ENCODE measurements at regions not wholly inside any gene's neighbourhood (a gene's known extent, or its start where the extent isn't known, plus 50 kb on each side); places are given as distances from the start of the nearest gene placed in this dataset.

DNA sequence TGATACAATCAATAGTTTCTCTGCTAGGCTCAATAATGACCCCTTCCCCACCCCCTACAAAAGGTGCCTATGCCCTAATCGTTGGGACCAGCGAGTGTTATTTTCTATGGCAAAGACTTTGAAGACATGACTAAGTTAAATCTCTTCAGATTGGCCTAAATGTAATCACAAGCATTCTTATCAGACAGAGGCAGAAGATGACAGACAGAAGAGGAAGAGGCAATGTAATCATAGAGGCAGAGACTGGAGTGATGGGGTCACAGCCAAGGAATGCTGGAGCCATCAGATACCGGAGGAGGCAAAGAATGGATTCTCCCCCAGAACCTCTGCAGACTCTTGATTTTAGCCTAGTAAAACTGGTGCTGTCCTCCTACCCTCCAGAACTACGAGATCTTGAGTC is 159.3 kb downstream of the EDN1 start:
- TF ChIP-seq, protein P1, sequence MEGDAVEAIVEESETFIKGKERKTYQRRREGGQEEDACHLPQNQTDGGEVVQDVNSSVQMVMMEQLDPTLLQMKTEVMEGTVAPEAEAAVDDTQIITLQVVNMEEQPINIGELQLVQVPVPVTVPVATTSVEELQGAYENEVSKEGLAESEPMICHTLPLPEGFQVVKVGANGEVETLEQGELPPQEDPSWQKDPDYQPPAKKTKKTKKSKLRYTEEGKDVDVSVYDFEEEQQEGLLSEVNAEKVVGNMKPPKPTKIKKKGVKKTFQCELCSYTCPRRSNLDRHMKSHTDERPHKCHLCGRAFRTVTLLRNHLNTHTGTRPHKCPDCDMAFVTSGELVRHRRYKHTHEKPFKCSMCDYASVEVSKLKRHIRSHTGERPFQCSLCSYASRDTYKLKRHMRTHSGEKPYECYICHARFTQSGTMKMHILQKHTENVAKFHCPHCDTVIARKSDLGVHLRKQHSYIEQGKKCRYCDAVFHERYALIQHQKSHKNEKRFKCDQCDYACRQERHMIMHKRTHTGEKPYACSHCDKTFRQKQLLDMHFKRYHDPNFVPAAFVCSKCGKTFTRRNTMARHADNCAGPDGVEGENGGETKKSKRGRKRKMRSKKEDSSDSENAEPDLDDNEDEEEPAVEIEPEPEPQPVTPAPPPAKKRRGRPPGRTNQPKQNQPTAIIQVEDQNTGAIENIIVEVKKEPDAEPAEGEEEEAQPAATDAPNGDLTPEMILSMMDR (conservative IDR thresholded peaks at IDR 0.05), result no peak
- TF ChIP-seq ZFX (IDR thresholded peaks at IDR 0.05), result no peak

All from C4-2B (cell line).